ENCODE measurements at regions not wholly inside any gene's neighbourhood (a gene's known extent, or its start where the extent isn't known, plus 50 kb on each side); places are given as distances from the start of the nearest gene placed in this dataset.

DNA sequence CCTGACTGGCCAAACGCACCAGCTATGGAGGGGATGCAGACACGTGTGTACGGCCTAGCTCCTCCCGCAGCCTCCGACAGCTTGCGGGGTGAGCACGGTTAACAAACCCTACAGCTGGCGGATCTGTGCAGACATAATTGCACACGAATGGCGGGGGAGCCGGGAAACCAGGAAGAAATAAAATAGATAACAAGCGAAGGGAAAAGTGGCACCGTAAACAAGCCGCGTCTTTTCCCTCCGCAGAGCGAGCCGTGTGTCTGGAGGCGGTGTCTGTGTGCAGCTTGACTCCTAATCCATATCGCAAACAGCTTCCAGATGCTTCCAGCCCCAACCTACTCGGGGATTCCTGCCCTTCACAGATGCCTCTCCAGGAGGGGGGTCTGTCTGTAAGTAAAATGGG lies 853.1 kb upstream of the SALL3 start:
- DNase-seq: no peak

- DNase-seq: no peak
Measured at GRCh38 chr18:78127041-78127440, 852.6 kb upstream of the SALL3 start.

- no peak for DNase-seq
Measured at GRCh38 chr18:78128004-78128403, 851.6 kb upstream of the SALL3 start.

GRCh38 chr18:78129260-78129659 lies 850.4 kb upstream of the SALL3 start:
- DNase-seq: no peak

DNA sequence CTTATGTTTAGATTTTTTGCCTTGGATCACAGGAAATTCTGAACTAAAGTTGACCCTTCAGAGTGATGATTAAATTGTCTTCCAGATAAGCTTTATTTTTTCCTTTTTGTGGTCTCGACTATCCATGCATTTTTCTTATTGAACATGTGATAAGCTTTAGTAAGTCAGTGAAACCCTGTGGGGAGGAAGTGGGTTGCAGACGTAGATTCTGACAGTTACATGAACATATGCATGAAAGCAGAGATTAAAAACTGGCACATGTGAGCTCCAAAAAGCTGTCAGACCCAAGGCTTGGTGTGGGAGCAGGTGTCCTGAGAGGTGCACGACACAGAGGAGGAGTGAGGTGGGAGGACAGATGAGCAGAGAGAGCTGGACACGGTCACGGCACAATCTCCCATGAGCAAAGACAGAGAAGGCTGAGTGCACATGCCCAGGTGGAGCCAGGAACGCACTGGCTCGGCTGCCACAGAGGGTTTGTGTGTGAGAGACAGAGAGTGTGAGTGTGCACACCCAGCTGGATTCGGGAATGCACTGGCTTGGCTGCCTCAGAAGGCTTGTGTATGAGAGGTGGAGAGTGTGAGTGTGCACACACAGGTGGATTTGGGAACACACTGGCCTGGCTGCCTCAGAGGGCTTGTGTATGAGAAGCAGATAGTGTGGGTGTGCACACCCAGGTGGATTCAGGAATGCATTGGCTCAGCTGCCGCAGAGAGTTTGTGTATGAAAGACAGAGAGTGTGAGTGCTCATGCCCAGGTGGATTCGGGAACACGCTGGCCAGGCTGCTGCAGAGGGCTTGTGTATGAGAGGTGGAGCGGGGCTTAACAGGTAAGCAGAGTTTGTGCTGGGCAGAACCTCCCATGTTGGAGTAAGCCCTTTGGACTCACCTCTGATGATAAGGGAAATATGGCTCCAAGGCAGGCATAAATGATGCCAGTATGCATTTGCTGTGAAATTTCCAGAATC lies 849.1 kb upstream of the SALL3 start:
- no peak for DNase-seq

DNA sequence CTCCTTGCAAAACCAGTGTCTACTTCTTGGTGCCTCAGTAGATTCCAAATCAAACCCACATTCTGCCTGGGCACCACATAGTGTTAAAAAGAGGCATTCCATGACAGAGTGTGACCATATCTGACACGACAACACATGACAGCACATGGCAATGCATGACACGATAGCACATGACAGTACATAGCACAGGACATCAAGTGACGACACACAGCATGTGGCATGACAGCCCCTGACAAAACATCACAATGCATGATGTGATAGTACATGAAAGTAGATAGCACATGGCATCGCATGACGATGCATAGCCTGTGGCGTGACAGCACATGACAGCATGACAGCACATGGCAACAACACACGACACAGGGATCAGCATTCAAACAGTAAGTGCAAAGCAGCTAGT lies 845.9 kb upstream of the SALL3 start:
- DNase-seq: no peak

DNA sequence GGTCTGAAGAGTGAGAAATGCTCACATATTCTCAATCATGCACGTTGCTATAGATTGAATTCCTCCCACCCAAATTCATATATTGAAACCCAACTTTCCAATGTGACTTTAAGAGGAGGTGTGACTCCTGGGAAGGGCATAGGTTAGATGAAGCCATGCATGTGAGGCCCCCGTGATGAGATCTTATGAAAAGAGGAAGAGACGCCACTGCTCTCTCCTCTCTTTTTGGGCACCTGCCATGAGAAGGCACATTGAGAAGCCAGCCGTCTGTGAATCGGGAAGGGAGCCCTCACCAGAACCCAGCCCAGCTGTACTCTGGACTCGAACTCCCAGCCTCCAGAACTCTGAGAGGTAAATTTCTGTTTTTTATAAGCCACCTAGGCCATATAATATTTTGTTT lies 842.6 kb upstream of the SALL3 start:
- DNase-seq: no peak

DNA sequence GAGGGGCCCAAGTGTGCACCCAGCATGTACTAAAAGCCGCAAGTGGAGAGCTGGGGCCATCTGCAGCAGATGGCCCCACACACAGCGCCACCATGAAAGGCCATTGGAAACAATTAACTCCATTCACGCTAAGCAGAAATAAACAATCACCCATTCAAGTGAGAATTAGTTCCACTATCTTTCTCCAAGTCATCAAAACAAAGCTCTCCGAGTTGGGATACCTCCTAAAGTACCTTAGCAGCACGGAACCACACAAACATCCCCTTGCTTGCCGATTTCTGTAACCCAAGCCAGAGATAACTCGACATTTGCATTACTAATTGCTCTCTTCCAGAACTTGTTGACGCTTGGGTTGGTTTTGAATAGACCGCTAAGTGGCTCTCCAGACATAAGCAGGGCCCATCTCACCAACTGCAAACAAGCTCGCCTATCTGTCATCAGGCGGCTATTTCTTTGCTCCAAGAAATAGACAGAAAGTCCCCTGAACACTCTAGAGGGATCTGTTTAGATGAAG lies 840.6 kb upstream of the SALL3 start:
- no peak for DNase-seq

GRCh38 chr18:78140294-78140693 lies 839.3 kb upstream of the SALL3 start:
- DNase-seq: no peak

GRCh38 chr18:78144669-78145068 lies 834.9 kb upstream of the SALL3 start:
- no peak for DNase-seq

DNA sequence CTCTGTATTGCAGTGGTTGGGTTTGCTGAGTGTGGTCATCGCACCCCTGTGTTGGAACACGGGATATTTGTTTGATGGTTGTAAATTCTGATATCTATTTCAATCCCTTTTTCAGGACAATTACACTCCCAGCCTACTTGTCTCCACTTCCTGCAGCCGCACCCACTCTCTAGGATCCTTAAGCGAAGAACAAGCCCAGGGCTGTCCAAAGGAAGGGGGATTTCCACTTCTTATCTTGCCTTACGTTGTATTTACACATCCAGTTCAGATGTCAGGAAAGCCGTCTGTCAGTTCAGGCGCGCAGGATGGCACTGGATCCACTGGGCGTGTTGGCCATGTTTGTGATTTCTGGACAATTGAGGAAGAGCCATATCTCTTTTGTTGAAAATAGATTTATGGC lies 834.5 kb upstream of the SALL3 start:
- no peak for DNase-seq

GRCh38 chr18:78146136-78147085 lies 833.2 kb upstream of the SALL3 start:
- no peak for DNase-seq

DNA sequence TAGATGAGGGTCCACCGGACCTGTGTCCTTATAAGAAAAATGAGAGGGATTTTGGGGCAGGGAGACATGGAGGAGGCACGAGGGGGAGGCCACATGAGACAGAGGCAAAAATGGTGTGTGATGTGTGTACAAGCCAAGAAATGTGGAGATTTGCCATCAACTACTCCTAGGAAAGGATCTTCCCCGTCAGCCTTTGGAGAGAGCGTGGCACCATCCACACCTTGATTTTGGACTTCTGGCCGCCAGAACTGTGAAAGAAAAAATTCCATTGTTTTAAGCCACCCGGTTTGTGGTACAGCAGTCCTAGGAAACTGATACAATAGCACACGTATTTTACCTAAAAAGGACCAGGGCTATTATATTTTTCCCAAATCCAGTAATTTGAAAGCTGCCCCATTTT lies 829.0 kb upstream of the SALL3 start:
- DNase-seq: no peak

- no peak for DNase-seq
Measured at GRCh38 chr18:78151234-78151633, 828.4 kb upstream of the SALL3 start.

DNA sequence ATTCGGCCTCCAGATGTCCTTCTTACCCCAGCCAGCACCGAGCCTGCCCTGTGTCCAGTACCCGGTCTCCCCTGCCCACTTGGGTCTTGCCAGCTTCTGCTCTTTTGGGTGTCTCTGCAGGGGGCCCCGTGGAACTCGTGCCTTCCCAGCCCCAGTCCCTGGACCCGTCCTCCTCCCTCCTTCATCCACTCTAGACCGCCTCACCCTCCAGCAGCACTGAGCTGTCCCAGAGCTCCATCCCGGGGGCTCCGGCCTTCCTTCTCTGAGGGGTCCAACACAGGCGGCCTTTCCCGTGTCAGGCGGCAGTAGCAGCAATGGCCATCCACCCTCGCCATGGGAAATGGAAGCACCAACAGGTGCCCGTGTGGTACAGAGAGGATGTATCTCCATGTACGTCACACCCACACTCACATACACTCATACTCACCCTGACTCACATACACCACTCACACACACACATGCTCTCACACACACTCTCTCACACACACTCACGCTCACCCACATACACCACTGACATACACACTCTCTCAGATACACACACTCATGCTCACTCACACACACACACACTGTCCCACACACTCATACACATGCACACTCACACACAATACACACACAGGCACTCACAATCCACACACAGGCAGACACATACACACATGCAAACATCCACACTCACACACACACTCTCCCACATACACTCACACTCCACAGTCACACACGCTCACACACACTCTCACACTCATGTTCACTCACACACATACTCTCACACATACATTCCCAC lies 827.5 kb upstream of the SALL3 start:
- DNase-seq: no peak

DNA sequence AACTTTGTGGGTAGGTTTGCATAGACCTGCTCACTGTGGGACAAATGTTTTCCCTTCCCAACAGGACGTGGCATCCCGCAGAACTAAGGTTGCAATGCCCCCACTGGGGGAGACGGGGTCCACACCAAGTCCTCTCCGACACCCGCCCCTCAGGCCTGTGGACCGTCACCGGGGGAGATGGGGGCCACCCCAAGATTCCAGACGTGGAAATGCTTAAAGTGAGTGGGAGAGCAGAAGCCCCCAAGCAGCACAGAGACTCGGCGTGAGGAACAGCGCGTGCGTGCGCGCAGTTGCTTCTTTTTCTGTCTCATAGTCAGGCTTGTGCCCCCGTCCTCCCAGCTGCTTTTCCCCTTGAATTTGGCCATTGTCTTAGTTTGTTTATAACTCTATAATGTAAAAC lies 826.3 kb upstream of the SALL3 start:
- DNase-seq: no peak

DNA sequence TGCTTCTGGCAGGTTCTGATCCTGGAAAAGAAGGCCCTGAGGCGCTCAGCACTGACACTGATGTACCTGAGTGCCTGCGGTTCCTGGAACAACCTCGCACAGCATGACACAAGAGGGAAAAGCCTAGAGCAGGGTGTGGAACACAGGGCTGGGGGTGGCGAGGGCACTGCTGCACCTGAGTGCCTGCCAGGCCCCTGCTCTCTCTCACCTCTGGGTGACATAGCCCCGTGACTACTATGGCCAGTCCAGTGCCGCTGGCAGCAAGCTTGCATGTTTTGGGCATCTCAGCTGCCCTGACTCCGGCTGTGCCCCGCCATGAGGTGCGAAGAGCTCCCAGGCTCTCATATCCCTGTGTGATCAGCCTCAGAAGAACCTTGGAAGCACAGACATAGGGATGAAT lies 825.2 kb upstream of the SALL3 start:
- no peak for DNase-seq

DNA sequence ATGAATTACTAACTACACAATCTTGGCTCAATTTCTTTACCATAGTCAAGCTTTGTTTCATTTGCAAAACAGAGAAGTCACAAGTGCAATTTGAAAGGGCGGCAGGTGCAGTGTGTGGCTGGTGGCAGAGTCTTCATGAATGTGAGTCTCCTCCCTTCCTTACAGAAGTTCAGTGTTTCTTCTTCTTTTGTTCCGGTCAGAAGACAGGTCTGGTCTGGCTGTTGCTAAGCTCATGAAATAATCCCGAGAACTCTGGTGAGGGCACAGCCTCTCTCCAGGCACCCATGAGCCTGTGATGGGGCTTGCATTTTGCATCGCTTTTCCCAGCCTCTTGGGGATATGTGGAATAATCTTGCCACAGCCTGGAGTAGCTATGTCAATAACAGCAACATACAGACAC lies 824.8 kb upstream of the SALL3 start:
- DNase-seq: no peak

- no peak for DNase-seq
Measured at GRCh38 chr18:78156466-78156865, 823.2 kb upstream of the SALL3 start.

DNA sequence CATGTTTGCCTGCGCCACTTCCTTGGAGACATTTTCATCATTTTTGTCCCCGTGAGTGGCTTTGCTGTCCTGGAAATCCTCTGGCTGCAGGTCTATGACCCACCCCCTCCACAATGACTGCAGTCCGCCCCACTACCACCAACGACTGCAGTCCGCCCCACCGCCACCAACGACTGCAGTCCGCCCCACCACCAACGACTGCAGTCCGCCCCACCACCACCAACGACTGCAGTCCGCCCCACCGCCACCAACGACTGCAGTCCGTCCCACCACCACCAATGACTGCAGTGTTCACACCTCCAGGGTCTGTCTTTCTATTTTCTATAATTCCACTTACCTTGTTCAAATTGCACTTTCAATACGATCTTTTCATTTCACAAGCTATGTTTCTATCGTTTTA lies 820.7 kb upstream of the SALL3 start:
- no peak for DNase-seq

DNA sequence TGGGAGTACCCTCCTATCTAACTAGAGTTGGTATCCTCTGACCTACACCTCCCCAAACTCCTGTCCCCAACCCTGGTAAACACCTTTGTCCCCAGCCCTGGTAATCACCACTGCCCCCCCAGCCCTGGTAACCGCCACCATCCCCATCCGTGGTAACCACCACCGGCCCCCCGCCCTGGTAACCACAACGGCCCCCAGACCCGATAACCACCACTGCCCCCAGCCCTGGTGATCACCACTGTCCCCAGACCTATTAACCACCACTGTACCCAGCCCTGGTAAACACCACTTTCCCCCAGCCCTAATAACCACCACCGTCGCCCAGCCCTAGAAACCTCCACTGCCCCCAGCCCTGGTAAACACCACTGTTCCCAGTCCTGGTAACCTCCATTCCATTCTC lies 820.2 kb upstream of the SALL3 start:
- no peak for DNase-seq

- DNase-seq: no peak
Measured at GRCh38 chr18:78160961-78161656, 818.5 kb upstream of the SALL3 start.
